ENCODE measurements at regions not wholly inside any gene's neighbourhood (a gene's known extent, or its start where the extent isn't known, plus 50 kb on each side); places are given as distances from the start of the nearest gene placed in this dataset.

DNA sequence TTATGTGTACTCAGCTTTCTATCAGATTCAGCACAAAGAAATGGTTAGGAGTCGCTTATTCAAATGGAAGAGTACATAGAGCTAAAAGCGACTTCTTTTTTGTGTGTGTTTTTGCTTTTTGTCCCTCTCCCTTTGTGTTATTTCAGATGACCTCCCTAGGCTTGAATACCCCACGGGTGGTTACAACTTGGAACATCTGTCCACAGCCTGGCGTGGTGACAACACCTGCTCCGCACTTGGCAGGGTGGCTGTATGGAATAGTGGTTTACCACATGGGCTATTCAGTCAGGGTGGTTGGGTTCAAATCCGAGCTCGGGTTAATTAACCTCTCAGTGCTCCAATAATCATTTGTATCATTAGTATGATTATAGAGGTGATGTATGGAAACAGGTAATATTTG is 151.6 kb upstream of the FREM2 start:
- H3K4me3 Mint-ChIP-seq, result no peak overlapping the region
- TF ChIP-seq NR2C2 (CRISPR knock-in tag; IDR thresholded peaks at IDR 0.05) (no peak), ZNF416 (CRISPR knock-in tag; IDR thresholded peaks at IDR 0.05) (no peak), MXD4 (CRISPR knock-in tag; IDR thresholded peaks at IDR 0.05; ENCODE audit: borderline replicate concordance) (no peak), TEAD1 (CRISPR knock-in tag; IDR thresholded peaks at IDR 0.05) (no peak), KAT7 (CRISPR knock-in tag; IDR thresholded peaks at IDR 0.05; ENCODE audit: borderline replicate concordance) (no peak), FOXK1 (CRISPR knock-in tag; IDR thresholded peaks at IDR 0.05) (no peak), TCF7 (CRISPR knock-in tag; IDR thresholded peaks at IDR 0.05; ENCODE audit: low read depth) (no peak), ZNF396 (CRISPR knock-in tag; IDR thresholded peaks at IDR 0.05; ENCODE audit: borderline replicate concordance) (no peak), ATF1 (CRISPR knock-in tag; IDR thresholded peaks at IDR 0.05) (no peak), NFATC4 (CRISPR knock-in tag; IDR thresholded peaks at IDR 0.05) (no peak), GTF2I (CRISPR knock-in tag; conservative IDR thresholded peaks at IDR 0.05) (no peak)
- TF ChIP-seq, protein P1, sequence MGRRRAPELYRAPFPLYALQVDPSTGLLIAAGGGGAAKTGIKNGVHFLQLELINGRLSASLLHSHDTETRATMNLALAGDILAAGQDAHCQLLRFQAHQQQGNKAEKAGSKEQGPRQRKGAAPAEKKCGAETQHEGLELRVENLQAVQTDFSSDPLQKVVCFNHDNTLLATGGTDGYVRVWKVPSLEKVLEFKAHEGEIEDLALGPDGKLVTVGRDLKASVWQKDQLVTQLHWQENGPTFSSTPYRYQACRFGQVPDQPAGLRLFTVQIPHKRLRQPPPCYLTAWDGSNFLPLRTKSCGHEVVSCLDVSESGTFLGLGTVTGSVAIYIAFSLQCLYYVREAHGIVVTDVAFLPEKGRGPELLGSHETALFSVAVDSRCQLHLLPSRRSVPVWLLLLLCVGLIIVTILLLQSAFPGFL (CRISPR knock-in tag; IDR thresholded peaks at IDR 0.05; ENCODE audit: borderline replicate concordance), result no peak
- TF ChIP-seq, protein P2, sequence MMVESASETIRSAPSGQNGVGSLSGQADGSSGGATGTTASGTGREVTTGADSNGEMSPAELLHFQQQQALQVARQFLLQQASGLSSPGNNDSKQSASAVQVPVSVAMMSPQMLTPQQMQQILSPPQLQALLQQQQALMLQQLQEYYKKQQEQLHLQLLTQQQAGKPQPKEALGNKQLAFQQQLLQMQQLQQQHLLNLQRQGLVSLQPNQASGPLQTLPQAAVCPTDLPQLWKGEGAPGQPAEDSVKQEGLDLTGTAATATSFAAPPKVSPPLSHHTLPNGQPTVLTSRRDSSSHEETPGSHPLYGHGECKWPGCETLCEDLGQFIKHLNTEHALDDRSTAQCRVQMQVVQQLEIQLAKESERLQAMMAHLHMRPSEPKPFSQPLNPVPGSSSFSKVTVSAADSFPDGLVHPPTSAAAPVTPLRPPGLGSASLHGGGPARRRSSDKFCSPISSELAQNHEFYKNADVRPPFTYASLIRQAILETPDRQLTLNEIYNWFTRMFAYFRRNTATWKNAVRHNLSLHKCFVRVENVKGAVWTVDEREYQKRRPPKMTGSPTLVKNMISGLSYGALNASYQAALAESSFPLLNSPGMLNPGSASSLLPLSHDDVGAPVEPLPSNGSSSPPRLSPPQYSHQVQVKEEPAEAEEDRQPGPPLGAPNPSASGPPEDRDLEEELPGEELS (CRISPR knock-in tag; IDR thresholded peaks at IDR 0.05), result no peak
- TF ChIP-seq, protein P3, sequence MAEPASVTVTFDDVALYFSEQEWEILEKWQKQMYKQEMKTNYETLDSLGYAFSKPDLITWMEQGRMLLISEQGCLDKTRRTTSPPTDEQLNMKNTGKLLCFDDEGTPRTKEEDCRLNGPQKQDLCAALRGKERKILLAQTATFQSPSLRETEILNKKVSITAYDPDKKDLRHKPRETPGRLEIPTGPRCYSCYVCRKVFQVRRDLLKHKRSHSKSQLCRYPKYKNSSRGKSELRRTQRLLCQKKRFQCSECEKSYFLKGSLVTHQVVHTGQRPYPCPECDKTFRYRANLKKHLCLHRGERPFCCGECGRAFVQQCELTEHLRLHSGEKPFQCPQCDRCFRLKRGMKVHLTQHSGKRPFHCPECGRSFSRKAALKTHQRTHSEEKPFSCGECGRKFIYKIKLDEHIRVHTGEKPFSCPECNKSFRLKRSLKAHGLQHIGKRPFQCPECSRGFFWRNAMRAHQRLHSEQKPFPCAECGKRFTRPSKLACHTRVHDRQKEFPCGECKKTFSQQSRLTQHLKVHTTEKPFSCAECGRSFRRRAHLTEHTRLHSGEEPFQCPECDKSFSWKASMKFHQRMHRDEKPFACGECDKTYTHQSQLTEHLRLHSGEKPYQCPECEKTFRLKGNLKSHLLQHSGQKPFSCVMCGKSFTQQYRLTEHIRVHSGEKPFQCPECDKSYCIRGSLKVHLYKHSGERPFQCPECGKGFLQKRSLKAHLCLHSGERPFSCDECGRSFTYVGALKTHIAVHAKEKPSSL (CRISPR knock-in tag; conservative IDR thresholded peaks at IDR 0.05), result no peak
- TF ChIP-seq, protein P4, sequence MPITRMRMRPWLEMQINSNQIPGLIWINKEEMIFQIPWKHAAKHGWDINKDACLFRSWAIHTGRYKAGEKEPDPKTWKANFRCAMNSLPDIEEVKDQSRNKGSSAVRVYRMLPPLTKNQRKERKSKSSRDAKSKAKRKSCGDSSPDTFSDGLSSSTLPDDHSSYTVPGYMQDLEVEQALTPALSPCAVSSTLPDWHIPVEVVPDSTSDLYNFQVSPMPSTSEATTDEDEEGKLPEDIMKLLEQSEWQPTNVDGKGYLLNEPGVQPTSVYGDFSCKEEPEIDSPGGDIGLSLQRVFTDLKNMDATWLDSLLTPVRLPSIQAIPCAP (CRISPR knock-in tag; IDR thresholded peaks at IDR 0.05), result no peak
- ATAC-seq (no peak), DNase-seq (ENCODE audit: low spot score) (no peak)
- H3K4me1 Mint-ChIP-seq, result 0 out of 2 replicates have a peak, but pooled peaks cover 6% of the 10 kb centered on the region
- ChIA-PET CTCF (no interaction called here), POLR2A (no interaction called here)
- no peak overlapping the region for H3K27ac Mint-ChIP-seq
- H3K36me3 Mint-ChIP-seq, result no peaks in the 10 kb centered on the region
- H3K9me3 Mint-ChIP-seq, result no peaks in the 10 kb centered on the region
- H3K27me3 Mint-ChIP-seq (ENCODE audit: low read depth), result no peaks in the 10 kb centered on the region

DNA sequence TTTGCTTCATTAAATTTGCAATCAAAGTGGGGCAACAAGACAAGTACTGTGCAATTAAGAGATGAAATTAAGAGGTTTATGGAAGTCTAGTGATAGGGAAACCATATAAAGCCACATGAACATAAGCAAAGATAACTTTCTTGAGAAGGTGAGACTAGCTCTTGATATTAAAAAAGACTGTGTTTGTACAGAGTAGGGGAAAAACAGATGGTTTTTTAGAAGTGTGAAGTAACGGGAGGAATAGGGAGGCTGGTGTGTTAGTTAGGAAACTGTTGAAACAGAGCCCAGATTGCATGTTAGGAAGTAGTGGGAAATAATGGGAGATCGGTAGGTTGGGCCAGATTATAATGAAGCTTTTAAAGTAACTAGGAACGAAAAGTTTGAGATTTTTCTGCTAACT is 149.8 kb upstream of the FREM2 start:
- Mint-ChIP-seq H3K27ac (no peak overlapping the region), H3K36me3 (no peaks in the 10 kb centered on the region), H3K9me3 (no peaks in the 10 kb centered on the region), H3K4me3 (no peak overlapping the region), H3K4me1 (0 out of 2 replicates have a peak, but pooled peaks cover 6% of the 10 kb centered on the region), H3K27me3 (ENCODE audit: low read depth) (no peaks in the 10 kb centered on the region)
- TF ChIP-seq, protein P5, sequence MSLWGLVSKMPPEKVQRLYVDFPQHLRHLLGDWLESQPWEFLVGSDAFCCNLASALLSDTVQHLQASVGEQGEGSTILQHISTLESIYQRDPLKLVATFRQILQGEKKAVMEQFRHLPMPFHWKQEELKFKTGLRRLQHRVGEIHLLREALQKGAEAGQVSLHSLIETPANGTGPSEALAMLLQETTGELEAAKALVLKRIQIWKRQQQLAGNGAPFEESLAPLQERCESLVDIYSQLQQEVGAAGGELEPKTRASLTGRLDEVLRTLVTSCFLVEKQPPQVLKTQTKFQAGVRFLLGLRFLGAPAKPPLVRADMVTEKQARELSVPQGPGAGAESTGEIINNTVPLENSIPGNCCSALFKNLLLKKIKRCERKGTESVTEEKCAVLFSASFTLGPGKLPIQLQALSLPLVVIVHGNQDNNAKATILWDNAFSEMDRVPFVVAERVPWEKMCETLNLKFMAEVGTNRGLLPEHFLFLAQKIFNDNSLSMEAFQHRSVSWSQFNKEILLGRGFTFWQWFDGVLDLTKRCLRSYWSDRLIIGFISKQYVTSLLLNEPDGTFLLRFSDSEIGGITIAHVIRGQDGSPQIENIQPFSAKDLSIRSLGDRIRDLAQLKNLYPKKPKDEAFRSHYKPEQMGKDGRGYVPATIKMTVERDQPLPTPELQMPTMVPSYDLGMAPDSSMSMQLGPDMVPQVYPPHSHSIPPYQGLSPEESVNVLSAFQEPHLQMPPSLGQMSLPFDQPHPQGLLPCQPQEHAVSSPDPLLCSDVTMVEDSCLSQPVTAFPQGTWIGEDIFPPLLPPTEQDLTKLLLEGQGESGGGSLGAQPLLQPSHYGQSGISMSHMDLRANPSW (CRISPR knock-in tag; conservative IDR thresholded peaks at IDR 0.05; ENCODE audit: low read depth), result no peak
- no peak for TF ChIP-seq ZNF671 (CRISPR knock-in tag; IDR thresholded peaks at IDR 0.05)
- TF ChIP-seq ZNF416 (CRISPR knock-in tag; IDR thresholded peaks at IDR 0.05), result no peak
- TF ChIP-seq, protein P6, sequence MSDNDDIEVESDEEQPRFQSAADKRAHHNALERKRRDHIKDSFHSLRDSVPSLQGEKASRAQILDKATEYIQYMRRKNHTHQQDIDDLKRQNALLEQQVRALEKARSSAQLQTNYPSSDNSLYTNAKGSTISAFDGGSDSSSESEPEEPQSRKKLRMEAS (CRISPR knock-in tag; IDR thresholded peaks at IDR 0.05), result no peak
- TF ChIP-seq ZNF423 (CRISPR knock-in tag; IDR thresholded peaks at IDR 0.05), result no peak
- no peak for TF ChIP-seq RORB (CRISPR knock-in tag; IDR thresholded peaks at IDR 0.05)
- TF ChIP-seq CREB1 (CRISPR knock-in tag; IDR thresholded peaks at IDR 0.05), result no peak
- TF ChIP-seq CBFB (CRISPR knock-in tag; IDR thresholded peaks at IDR 0.05; ENCODE audit: low read depth), result no peak
- TF ChIP-seq TEAD4 (CRISPR knock-in tag; IDR thresholded peaks at IDR 0.05), result no peak
- no peak for TF ChIP-seq NR3C1 (CRISPR knock-in tag; conservative IDR thresholded peaks at IDR 0.05; ENCODE audit: low read depth)
- ChIA-PET POLR2A (no interaction called here), CTCF (no interaction called here)
- no peak for ATAC-seq
- DNase-seq (ENCODE audit: low spot score), result no peak
